ENCODE measurements at regions not wholly inside any gene's neighbourhood (a gene's known extent, or its start where the extent isn't known, plus 50 kb on each side); places are given as distances from the start of the nearest gene placed in this dataset.

DNA sequence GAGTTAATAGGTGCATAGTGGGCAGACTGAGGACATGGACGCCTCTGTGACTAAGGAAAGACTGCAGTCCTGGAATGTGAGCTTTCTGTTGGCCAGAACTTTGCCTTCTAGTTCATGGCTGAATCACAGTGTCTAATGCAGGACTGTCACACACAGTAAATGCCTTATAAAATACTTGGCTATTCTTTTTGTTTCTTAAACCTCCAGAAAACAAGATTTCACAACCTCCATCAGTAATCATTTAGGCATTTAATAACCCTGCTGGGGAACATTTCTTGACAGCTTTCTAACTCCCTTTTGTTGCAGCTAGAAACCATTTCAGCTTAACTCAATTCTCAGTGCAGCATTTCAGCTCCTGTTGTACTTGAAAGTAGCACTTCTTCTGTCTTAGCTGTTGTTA lies 335.8 kb upstream of the DDI1 start:
- no peaks in the 10 kb centered on the region for H3K4me1 ChIP-seq (ENCODE audit: control insufficient read depth, insufficient read depth, low read length)
- H3K4me3 ChIP-seq (ENCODE audit: low read length): no peak overlapping the region
- H3K4me1 Mint-ChIP-seq: no peaks in the 10 kb centered on the region
- no peak for ATAC-seq
- H3K27ac Mint-ChIP-seq: no peak overlapping the region
- H3K9me3 ChIP-seq (ENCODE audit: control insufficient read depth, insufficient read depth, low read length): no peaks in the 10 kb centered on the region
- H3K27me3 Mint-ChIP-seq (ENCODE audit: low read depth in 2 of 2): peaks cover 10 to 20% of the 10 kb centered on the region in 2 donors
- WGBS (ENCODE audit: insufficient coverage): 80% methylated on average over 1 of the region's 1 CpG
- no peak overlapping the region for H3K27ac ChIP-seq (ENCODE audit: low read length)
- no peaks in the 10 kb centered on the region for H3K27me3 ChIP-seq (ENCODE audit: control insufficient read depth, insufficient read depth, low read length)
- TF ChIP-seq, protein P1, sequence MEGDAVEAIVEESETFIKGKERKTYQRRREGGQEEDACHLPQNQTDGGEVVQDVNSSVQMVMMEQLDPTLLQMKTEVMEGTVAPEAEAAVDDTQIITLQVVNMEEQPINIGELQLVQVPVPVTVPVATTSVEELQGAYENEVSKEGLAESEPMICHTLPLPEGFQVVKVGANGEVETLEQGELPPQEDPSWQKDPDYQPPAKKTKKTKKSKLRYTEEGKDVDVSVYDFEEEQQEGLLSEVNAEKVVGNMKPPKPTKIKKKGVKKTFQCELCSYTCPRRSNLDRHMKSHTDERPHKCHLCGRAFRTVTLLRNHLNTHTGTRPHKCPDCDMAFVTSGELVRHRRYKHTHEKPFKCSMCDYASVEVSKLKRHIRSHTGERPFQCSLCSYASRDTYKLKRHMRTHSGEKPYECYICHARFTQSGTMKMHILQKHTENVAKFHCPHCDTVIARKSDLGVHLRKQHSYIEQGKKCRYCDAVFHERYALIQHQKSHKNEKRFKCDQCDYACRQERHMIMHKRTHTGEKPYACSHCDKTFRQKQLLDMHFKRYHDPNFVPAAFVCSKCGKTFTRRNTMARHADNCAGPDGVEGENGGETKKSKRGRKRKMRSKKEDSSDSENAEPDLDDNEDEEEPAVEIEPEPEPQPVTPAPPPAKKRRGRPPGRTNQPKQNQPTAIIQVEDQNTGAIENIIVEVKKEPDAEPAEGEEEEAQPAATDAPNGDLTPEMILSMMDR (IDR thresholded peaks at IDR 0.05): no peak
- H3K36me3 Mint-ChIP-seq: no peaks in the 10 kb centered on the region
- intact Hi-C loops (cut with micrococcal nuclease): no loop called here
- DNase-seq: no peak
- H3K36me3 ChIP-seq (ENCODE audit: control insufficient read depth, insufficient read depth, low read length): no peaks in the 10 kb centered on the region
- peaks cover 2 to 4% of the 10 kb centered on the region in 2 donors for H3K9me3 Mint-ChIP-seq
- no peak overlapping the region for H3K4me3 Mint-ChIP-seq

DNA sequence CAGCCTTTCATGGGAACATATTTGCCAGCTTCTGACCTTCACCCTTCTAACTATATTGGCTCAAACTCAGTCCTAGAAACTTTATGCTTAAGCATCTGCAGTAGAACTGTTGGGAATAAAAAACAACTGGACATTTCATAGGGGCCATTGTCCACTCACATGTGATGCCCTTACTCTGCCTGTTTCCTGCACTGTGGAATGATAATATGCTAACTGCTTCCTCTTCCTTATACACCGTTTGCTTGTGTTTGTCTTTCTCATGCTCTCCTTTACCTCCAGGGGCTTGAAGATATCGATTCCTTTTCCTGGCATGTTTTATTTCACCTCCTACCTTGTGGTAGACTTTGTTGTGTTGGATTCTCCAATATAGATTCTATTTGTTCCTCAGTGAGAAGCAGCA lies 333.0 kb upstream of the DDI1 start:
- H3K27ac Mint-ChIP-seq: no peak overlapping the region
- H3K27ac ChIP-seq (ENCODE audit: low read length): no peak overlapping the region
- no peaks in the 10 kb centered on the region for H3K36me3 Mint-ChIP-seq
- H3K4me3 Mint-ChIP-seq: no peak overlapping the region
- H3K9me3 ChIP-seq (ENCODE audit: control insufficient read depth, insufficient read depth, low read length): no peaks in the 10 kb centered on the region
- peaks cover 2 to 3% of the 10 kb centered on the region in 2 donors for H3K9me3 Mint-ChIP-seq
- intact Hi-C loops (cut with micrococcal nuclease): no loop called here
- no peaks in the 10 kb centered on the region for H3K27me3 ChIP-seq (ENCODE audit: control insufficient read depth, insufficient read depth, low read length)
- H3K4me1 ChIP-seq (ENCODE audit: control insufficient read depth, insufficient read depth, low read length): no peaks in the 10 kb centered on the region
- H3K4me3 ChIP-seq (ENCODE audit: low read length): no peak overlapping the region
- DNase-seq (no peak), ATAC-seq (no peak)
- no CpG with 5 or more reads among the region's 2 CpGs for WGBS (ENCODE audit: insufficient coverage)
- H3K4me1 Mint-ChIP-seq: no peaks in the 10 kb centered on the region
- H3K27me3 Mint-ChIP-seq (ENCODE audit: low read depth in 2 of 2): peaks cover 5% of the 10 kb centered on the region in 2 donors
- H3K36me3 ChIP-seq (ENCODE audit: control insufficient read depth, insufficient read depth, low read length): no peaks in the 10 kb centered on the region
- TF ChIP-seq, protein P1 (IDR thresholded peaks at IDR 0.05): no peak

DNA sequence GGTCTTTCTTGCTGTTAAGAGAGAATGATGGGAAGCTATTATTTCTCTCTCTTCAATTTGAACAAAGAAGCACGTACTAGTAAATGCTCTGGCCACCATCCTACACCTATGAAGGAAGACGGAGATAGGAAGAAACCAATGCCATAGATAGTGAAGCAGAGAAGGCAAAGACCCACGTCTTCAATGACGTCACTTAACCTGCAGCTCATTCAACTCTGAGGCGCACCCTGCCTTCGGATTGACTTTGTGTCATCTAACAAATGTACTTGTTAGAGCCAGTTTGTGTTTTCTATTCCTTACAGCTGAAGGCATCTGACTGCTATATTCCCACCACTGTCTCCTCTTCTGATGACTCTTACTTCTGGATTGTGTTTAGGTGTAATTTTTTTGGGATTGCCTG lies 332.5 kb upstream of the DDI1 start:
- H3K36me3 Mint-ChIP-seq: no peaks in the 10 kb centered on the region
- ATAC-seq (no peak), DNase-seq (no peak)
- H3K27me3 Mint-ChIP-seq (ENCODE audit: low read depth in 2 of 2): peaks cover 7 to 9% of the 10 kb centered on the region in 2 donors
- H3K27ac ChIP-seq (ENCODE audit: low read length): no peak overlapping the region
- no peaks in the 10 kb centered on the region for H3K4me1 ChIP-seq (ENCODE audit: control insufficient read depth, insufficient read depth, low read length)
- no peak overlapping the region for H3K4me3 ChIP-seq (ENCODE audit: low read length)
- no peaks in the 10 kb centered on the region for H3K36me3 ChIP-seq (ENCODE audit: control insufficient read depth, insufficient read depth, low read length)
- no peak overlapping the region for H3K4me3 Mint-ChIP-seq
- H3K4me1 Mint-ChIP-seq: no peaks in the 10 kb centered on the region
- no peaks in the 10 kb centered on the region for H3K27me3 ChIP-seq (ENCODE audit: control insufficient read depth, insufficient read depth, low read length)
- no peak overlapping the region for H3K27ac Mint-ChIP-seq
- H3K9me3 ChIP-seq (ENCODE audit: control insufficient read depth, insufficient read depth, low read length): no peaks in the 10 kb centered on the region
- WGBS (ENCODE audit: insufficient coverage): 70% methylated on average over 5 of the region's 6 CpGs
- TF ChIP-seq, protein P1 (IDR thresholded peaks at IDR 0.05): no peak
- peaks cover 6 to 7% of the 10 kb centered on the region in 2 donors for H3K9me3 Mint-ChIP-seq
- intact Hi-C loops (cut with micrococcal nuclease): no loop called here

DNA sequence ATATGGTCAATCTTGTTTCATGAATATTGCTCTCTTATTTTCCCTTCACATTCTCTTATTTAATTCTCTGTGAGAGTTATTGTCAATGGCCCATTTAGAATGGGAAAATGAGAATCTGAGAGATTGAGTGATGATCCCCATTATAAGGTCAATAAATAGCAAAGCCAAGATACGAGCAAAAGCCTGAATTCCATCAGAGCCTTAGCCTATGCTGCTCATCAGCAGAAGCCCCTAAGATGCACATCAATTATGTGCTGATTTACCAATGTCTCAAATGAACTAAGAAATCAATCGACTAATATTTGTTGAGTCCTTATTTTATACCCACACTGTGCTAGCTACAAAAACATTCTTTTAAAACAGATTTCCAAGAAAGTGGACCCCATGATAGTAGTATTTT lies 330.8 kb upstream of the DDI1 start:
- no peaks in the 10 kb centered on the region for H3K36me3 ChIP-seq (ENCODE audit: control insufficient read depth, insufficient read depth, low read length)
- ATAC-seq: no peak
- peaks cover 6 to 8% of the 10 kb centered on the region in 2 donors for H3K9me3 Mint-ChIP-seq
- H3K9me3 ChIP-seq (ENCODE audit: control insufficient read depth, insufficient read depth, low read length): no peaks in the 10 kb centered on the region
- 93% methylated on average over 2 of the region's 2 CpGs for WGBS (ENCODE audit: insufficient coverage)
- H3K27ac Mint-ChIP-seq: no peak overlapping the region
- peaks cover 6 to 7% of the 10 kb centered on the region in 2 donors for H3K27me3 Mint-ChIP-seq (ENCODE audit: low read depth in 2 of 2)
- no peaks in the 10 kb centered on the region for H3K36me3 Mint-ChIP-seq
- no peak overlapping the region for H3K27ac ChIP-seq (ENCODE audit: low read length)
- H3K4me1 Mint-ChIP-seq: no peaks in the 10 kb centered on the region
- TF ChIP-seq, protein P1 (IDR thresholded peaks at IDR 0.05): no peak
- no peaks in the 10 kb centered on the region for H3K27me3 ChIP-seq (ENCODE audit: control insufficient read depth, insufficient read depth, low read length)
- H3K4me1 ChIP-seq (ENCODE audit: control insufficient read depth, insufficient read depth, low read length): no peaks in the 10 kb centered on the region
- intact Hi-C loops (cut with micrococcal nuclease): no loop called here
- no peak for DNase-seq
- H3K4me3 ChIP-seq (ENCODE audit: low read length): no peak overlapping the region
- H3K4me3 Mint-ChIP-seq: no peak overlapping the region
